ENCODE measurements at regions not wholly inside any gene's neighbourhood (a gene's known extent, or its start where the extent isn't known, plus 50 kb on each side); places are given as distances from the start of the nearest gene placed in this dataset.

- no peaks in the 10 kb centered on the region for H3K36me3 Mint-ChIP-seq (ENCODE audit: low read depth)
These were observed 1241.7 kb downstream of the TYW1 start for GRCh38 chr7:68238204-68238805.

GRCh38 chr7:68243128-68243527 lies 1246.5 kb downstream of the TYW1 start:
- H3K4me3 Mint-ChIP-seq = no peak overlapping the region
- H3K4me1 Mint-ChIP-seq = peaks cover 11% of the 10 kb centered on the region

More at GRCh38 chr7:68238204-68238805, 1241.7 kb downstream of the TYW1 start:
- no peaks in the 10 kb centered on the region for H3K27me3 Mint-ChIP-seq (ENCODE audit: low read depth)
- H3K27ac Mint-ChIP-seq (ENCODE audit: unreplicated experiment) = no peak overlapping the region
- TF ChIP-seq CTCF (conservative IDR thresholded peaks at IDR 0.05) = no peak
- no peak for DNase-seq (ENCODE audit: low read depth, low spot score)
- H3K4me3 Mint-ChIP-seq = no peak overlapping the region
- no peaks in the 10 kb centered on the region for H3K4me1 Mint-ChIP-seq
- H3K9me3 Mint-ChIP-seq = peaks cover 7% of the 10 kb centered on the region

DNA sequence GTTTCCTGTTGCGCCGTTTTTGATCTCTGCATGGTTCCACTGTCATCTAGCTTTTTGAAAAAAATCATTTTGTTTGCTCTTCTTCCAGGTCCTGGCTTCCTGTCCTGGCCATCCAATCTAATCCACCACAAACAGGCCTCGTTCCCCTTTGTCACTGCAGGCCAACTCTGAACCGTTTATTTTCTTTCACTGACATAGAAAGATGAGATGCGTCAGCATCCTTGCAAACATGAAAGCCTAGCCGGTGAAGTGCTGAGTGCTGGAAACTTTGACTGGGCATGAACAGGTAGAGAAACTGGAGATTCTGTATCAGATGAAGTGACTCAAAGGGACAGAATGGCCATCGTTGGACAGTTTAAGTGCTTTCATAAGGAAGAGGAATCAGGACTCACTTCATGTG lies 1247.8 kb downstream of the TYW1 start:
- Mint-ChIP-seq H3K4me3 (no peak overlapping the region), H3K9me3 (peaks cover 7% of the 10 kb centered on the region), H3K36me3 (ENCODE audit: low read depth) (peaks cover 4% of the 10 kb centered on the region), H3K4me1 (peaks cover 11% of the 10 kb centered on the region), H3K27ac (ENCODE audit: unreplicated experiment) (no peak overlapping the region), H3K27me3 (ENCODE audit: low read depth) (peaks cover 3% of the 10 kb centered on the region)
- DNase-seq (ENCODE audit: low read depth, low spot score) = no peak
- TF ChIP-seq CTCF (conservative IDR thresholded peaks at IDR 0.05) = no peak

More at GRCh38 chr7:68243128-68243527, 1246.5 kb downstream of the TYW1 start:
- no peak for TF ChIP-seq CTCF (conservative IDR thresholded peaks at IDR 0.05)
- Mint-ChIP-seq H3K9me3 (peaks cover 3% of the 10 kb centered on the region), H3K36me3 (ENCODE audit: low read depth) (no peaks in the 10 kb centered on the region), H3K27ac (ENCODE audit: unreplicated experiment) (no peak overlapping the region), H3K27me3 (ENCODE audit: low read depth) (peaks cover 3% of the 10 kb centered on the region)
- no peak for DNase-seq (ENCODE audit: low read depth, low spot score)

GRCh38 chr7:68245688-68246087 lies 1249.1 kb downstream of the TYW1 start:
- Mint-ChIP-seq H3K9me3 (peaks cover 14% of the 10 kb centered on the region), H3K27ac (ENCODE audit: unreplicated experiment) (no peak overlapping the region), H3K4me1 (peaks cover 11% of the 10 kb centered on the region), H3K27me3 (ENCODE audit: low read depth) (peaks cover 5% of the 10 kb centered on the region), H3K4me3 (no peak overlapping the region), H3K36me3 (ENCODE audit: low read depth) (peaks cover 7% of the 10 kb centered on the region)
- no peak for DNase-seq (ENCODE audit: low read depth, low spot score)
- TF ChIP-seq CTCF (conservative IDR thresholded peaks at IDR 0.05) = no peak

DNA sequence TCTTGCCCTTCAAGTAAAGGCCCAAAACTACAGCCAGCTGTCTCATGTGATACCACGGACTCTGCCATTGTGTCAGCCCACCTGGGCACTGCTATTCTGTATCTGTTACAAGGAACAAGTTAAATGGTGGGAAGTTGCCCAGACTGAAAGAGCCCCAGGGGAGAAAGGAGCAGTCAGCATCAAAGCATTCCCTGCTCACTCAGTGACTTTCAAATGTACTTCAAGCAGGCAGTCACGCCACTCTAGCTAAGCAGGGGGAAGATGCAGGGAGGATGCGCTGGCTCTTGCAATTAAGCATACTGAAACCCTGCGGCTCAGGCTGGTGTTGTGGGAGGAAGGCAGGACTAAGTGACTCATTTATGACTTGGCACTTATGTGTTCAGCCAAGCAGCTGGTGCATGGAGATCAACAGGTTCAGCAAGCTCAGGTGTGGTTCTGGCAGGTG lies 1249.6 kb downstream of the TYW1 start:
- peaks cover 7% of the 10 kb centered on the region for H3K36me3 Mint-ChIP-seq (ENCODE audit: low read depth)
- H3K4me1 Mint-ChIP-seq = peaks cover 11% of the 10 kb centered on the region
- no peak for DNase-seq (ENCODE audit: low read depth, low spot score)
- H3K4me3 Mint-ChIP-seq = no peak overlapping the region
- H3K27me3 Mint-ChIP-seq (ENCODE audit: low read depth) = peaks cover 5% of the 10 kb centered on the region
- peaks cover 12% of the 10 kb centered on the region for H3K9me3 Mint-ChIP-seq
- H3K27ac Mint-ChIP-seq (ENCODE audit: unreplicated experiment) = no peak overlapping the region
- TF ChIP-seq CTCF (conservative IDR thresholded peaks at IDR 0.05) = no peak
